HEK293 (cell line): ENCODE measurements at regions not wholly inside any gene's neighbourhood (a gene's known extent, or its start where the extent isn't known, plus 50 kb on each side); places are given as distances from the start of the nearest gene placed in this dataset.
"Not testable (repeated sequence)": the region's sequence is repeated elsewhere in the genome, so short reads cannot be mapped to it uniquely, and the experiment has no call there.

ENCODE experiments used
- HOXA7 ChIP-seq: sonication (generic); formaldehyde crosslinking; IDR thresholded peaks from 2 replicates; pipeline ENCODE4 v1.8.1; 2022; ENCODE audit warnings: missing genetic modification reagents, borderline replicate concordance
- ZBTB49 ChIP-seq: fragments of 450-650 bp; formaldehyde crosslinking; IDR thresholded peaks from 2 replicates; pipeline ENCODE4 v1.5.1; 2016; ENCODE audit warnings: missing biosample characterization, missing genetic modification characterization, low read depth
- ZNF175 ChIP-seq: fragments of 450-650 bp; formaldehyde crosslinking; IDR thresholded peaks from 2 replicates; pipeline ENCODE4 v1.5.1; 2016; ENCODE audit warnings: missing biosample characterization, missing genetic modification characterization
- ZNF18 ChIP-seq: fragments of 450-650 bp; formaldehyde crosslinking; IDR thresholded peaks from 2 replicates; pipeline ENCODE4 v1.5.1; 2016; ENCODE audit warnings: missing biosample characterization, missing genetic modification characterization
- ZNF19 ChIP-seq: fragments of 450-650 bp; formaldehyde crosslinking; IDR thresholded peaks from 2 replicates; pipeline ENCODE4; 2016; ENCODE audit warnings: missing biosample characterization, missing genetic modification characterization, low read depth
- ZNF2 ChIP-seq: fragments of 450-650 bp; formaldehyde crosslinking; IDR thresholded peaks from 2 replicates; pipeline ENCODE4 v1.5.1; 2016; ENCODE audit warnings: missing biosample characterization, missing genetic modification characterization
- ZNF24 ChIP-seq: fragments of 450-650 bp; formaldehyde crosslinking; IDR thresholded peaks from 2 replicates; pipeline ENCODE4 v1.5.1; 2016; ENCODE audit warnings: missing biosample characterization, missing genetic modification characterization
- ZNF292 ChIP-seq: fragments of 450-650 bp; formaldehyde crosslinking; IDR thresholded peaks from 2 replicates; pipeline ENCODE4 v1.5.1; 2016; ENCODE audit warnings: low read depth, missing biosample characterization, missing genetic modification characterization, borderline replicate concordance
- ZNF747 ChIP-seq: fragments of 450-650 bp; formaldehyde crosslinking; IDR thresholded peaks from 2 replicates; pipeline ENCODE4 v1.5.1; 2016; ENCODE audit warnings: missing biosample characterization, missing genetic modification characterization
- ZNF76 ChIP-seq: fragments of 450-650 bp; formaldehyde crosslinking; IDR thresholded peaks from 2 replicates; pipeline ENCODE4; 2016; ENCODE audit warnings: low read depth, missing biosample characterization, missing genetic modification characterization, borderline replicate concordance
- TF ChIP-seq, protein P1 (sequence below): fragments of 450-650 bp; formaldehyde crosslinking; IDR thresholded peaks from 2 replicates; pipeline ENCODE4 v1.5.1; 2016; ENCODE audit warnings: missing biosample characterization, missing genetic modification characterization
- TF ChIP-seq, protein P2 (sequence below): fragments of 450-650 bp; formaldehyde crosslinking; IDR thresholded peaks from 2 replicates; pipeline ENCODE4 v1.5.1; 2016; ENCODE audit warnings: missing biosample characterization, missing genetic modification characterization
- TF ChIP-seq, protein P3 (sequence below): fragments of 450-650 bp; formaldehyde crosslinking; IDR thresholded peaks from 2 replicates; pipeline ENCODE4 v1.5.1; 2016; ENCODE audit warnings: missing biosample characterization, missing genetic modification characterization, borderline replicate concordance

GRCh38 chr21:28563933-28564332 lies 428.7 kb downstream of the LTN1 start:
- TF ChIP-seq HOXA7 (CRISPR knock-in tag); ZNF747 (tag by site-specific recombination); ZNF76 (tag by site-specific recombination); ZNF2 (tag by site-specific recombination); ZNF24 (tag by site-specific recombination); ZNF18; ZNF292; ZNF175 (tag by site-specific recombination); ZNF19 (tag by site-specific recombination); ZBTB49 (tag by site-specific recombination): not testable (repeated sequence)
- TF ChIP-seq, protein P1, sequence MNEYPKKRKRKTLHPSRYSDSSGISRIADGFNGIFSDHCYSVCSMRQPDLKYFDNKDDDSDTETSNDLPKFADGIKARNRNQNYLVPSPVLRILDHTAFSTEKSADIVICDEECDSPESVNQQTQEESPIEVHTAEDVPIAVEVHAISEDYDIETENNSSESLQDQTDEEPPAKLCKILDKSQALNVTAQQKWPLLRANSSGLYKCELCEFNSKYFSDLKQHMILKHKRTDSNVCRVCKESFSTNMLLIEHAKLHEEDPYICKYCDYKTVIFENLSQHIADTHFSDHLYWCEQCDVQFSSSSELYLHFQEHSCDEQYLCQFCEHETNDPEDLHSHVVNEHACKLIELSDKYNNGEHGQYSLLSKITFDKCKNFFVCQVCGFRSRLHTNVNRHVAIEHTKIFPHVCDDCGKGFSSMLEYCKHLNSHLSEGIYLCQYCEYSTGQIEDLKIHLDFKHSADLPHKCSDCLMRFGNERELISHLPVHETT (tag by site-specific recombination): not testable (repeated sequence)
- TF ChIP-seq, protein P2, sequence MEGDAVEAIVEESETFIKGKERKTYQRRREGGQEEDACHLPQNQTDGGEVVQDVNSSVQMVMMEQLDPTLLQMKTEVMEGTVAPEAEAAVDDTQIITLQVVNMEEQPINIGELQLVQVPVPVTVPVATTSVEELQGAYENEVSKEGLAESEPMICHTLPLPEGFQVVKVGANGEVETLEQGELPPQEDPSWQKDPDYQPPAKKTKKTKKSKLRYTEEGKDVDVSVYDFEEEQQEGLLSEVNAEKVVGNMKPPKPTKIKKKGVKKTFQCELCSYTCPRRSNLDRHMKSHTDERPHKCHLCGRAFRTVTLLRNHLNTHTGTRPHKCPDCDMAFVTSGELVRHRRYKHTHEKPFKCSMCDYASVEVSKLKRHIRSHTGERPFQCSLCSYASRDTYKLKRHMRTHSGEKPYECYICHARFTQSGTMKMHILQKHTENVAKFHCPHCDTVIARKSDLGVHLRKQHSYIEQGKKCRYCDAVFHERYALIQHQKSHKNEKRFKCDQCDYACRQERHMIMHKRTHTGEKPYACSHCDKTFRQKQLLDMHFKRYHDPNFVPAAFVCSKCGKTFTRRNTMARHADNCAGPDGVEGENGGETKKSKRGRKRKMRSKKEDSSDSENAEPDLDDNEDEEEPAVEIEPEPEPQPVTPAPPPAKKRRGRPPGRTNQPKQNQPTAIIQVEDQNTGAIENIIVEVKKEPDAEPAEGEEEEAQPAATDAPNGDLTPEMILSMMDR (tag by site-specific recombination): not testable (repeated sequence)
- TF ChIP-seq, protein P3, sequence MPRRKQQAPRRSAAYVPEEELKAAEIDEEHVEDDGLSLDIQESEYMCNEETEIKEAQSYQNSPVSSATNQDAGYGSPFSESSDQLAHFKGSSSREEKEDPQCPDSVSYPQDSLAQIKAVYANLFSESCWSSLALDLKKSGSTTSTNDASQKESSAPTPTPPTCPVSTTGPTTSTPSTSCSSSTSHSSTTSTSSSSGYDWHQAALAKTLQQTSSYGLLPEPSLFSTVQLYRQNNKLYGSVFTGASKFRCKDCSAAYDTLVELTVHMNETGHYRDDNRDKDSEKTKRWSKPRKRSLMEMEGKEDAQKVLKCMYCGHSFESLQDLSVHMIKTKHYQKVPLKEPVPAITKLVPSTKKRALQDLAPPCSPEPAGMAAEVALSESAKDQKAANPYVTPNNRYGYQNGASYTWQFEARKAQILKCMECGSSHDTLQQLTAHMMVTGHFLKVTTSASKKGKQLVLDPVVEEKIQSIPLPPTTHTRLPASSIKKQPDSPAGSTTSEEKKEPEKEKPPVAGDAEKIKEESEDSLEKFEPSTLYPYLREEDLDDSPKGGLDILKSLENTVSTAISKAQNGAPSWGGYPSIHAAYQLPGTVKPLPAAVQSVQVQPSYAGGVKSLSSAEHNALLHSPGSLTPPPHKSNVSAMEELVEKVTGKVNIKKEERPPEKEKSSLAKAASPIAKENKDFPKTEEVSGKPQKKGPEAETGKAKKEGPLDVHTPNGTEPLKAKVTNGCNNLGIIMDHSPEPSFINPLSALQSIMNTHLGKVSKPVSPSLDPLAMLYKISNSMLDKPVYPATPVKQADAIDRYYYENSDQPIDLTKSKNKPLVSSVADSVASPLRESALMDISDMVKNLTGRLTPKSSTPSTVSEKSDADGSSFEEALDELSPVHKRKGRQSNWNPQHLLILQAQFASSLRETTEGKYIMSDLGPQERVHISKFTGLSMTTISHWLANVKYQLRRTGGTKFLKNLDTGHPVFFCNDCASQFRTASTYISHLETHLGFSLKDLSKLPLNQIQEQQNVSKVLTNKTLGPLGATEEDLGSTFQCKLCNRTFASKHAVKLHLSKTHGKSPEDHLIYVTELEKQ (tag by site-specific recombination): not testable (repeated sequence)
